22Rv1 (cell line): ENCODE measurements at regions not wholly inside any gene's neighbourhood (a gene's known extent, or its start where the extent isn't known, plus 50 kb on each side); places are given as distances from the start of the nearest gene placed in this dataset.

Experiments used
- H3K27ac ChIP-seq: fragments of 450-650 bp; 2 replicates; pipeline ENCODE4 v1.5.1; 2017
- ZFX ChIP-seq: fragments of 450-650 bp; IDR thresholded peaks from 2 replicates; pipeline ENCODE4 v1.6.1; 2017; ENCODE audit warnings: antibody characterized with exemption, borderline replicate concordance
- TF ChIP-seq, protein P1 (sequence below): fragments of 450-650 bp; IDR thresholded peaks from 2 replicates; pipeline ENCODE4 v1.5.1; 2017; ENCODE audit warnings: mild to moderate bottlenecking

DNA sequence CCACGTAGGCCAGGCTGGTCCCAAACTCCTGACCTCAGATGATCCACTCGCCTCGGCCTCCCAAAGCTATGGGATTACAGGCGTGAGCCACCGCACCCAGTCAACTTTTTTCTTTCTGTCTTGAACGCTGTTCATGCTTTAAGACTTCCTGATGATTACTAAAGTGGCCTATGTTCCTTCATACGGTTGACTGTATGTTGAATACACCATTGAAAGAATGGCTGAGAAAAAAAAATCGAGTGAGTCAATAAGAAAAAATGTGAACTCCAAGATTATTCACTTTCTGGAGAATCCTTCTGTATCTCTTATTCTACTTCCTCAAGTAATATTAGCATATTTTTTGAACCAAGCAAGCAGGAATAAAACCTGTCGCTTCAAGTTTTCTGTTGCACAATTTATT lies 955.0 kb downstream of the GATA3 start:
- no peak for TF ChIP-seq ZFX
- TF ChIP-seq, protein P1, sequence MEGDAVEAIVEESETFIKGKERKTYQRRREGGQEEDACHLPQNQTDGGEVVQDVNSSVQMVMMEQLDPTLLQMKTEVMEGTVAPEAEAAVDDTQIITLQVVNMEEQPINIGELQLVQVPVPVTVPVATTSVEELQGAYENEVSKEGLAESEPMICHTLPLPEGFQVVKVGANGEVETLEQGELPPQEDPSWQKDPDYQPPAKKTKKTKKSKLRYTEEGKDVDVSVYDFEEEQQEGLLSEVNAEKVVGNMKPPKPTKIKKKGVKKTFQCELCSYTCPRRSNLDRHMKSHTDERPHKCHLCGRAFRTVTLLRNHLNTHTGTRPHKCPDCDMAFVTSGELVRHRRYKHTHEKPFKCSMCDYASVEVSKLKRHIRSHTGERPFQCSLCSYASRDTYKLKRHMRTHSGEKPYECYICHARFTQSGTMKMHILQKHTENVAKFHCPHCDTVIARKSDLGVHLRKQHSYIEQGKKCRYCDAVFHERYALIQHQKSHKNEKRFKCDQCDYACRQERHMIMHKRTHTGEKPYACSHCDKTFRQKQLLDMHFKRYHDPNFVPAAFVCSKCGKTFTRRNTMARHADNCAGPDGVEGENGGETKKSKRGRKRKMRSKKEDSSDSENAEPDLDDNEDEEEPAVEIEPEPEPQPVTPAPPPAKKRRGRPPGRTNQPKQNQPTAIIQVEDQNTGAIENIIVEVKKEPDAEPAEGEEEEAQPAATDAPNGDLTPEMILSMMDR, result no peak
- H3K27ac ChIP-seq, result no peak overlapping the region

DNA sequence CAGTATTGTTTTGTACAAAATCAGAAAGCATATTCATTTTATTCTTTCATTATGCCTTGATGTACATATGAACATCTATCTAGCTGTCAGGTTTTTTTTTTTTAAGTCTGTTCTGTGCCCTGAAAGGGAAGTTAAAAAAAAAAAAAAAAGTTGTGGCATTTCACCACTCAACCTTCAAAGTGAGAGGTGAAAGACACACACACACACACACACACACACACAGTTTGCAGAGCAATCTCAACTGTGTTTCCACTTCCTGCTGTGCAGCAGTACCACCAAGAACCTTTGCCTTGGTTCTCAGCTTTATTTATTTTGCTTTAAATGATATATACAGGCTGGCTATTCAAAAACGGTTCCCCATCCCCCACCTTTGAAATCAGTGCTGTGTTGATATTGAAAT lies 955.6 kb downstream of the GATA3 start:
- no peak for TF ChIP-seq ZFX
- TF ChIP-seq, protein P1, result no peak
- no peak overlapping the region for H3K27ac ChIP-seq

DNA sequence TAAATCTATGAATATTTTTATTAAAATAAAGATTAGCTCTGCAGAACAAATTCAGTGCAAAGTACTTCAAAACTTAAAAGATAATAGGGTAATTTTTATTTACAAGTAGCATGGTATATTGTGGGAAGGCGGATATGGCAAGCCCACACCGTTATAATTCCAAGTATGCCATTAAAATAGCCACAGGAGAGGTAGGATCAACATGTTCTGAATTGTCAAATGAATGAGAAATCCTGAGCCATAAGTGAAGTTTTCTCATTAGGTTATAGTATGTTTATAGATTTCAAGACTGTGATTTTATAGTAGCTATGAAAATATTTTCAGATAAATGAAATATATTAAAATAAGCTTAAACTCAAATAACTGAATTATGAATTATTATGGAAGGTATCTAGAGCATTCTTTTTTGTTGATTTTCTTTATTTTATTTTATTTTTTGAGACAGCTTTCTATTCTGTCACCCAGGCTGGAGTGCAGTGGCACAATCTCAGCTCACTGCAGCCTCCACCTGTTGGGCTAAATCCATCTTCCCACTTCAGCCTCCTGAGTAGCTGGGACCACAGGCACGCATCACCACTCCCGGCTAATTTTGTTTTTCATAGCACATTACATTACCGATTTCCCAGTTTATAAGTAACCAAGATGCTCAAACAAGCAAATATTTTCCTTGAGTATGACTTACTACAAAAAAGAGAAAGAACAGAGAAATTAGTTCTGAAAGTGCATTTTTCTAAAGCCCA lies 956.6 kb downstream of the GATA3 start:
- H3K27ac ChIP-seq, result no peak overlapping the region
- TF ChIP-seq, protein P1, result no peak
- TF ChIP-seq ZFX, result no peak

DNA sequence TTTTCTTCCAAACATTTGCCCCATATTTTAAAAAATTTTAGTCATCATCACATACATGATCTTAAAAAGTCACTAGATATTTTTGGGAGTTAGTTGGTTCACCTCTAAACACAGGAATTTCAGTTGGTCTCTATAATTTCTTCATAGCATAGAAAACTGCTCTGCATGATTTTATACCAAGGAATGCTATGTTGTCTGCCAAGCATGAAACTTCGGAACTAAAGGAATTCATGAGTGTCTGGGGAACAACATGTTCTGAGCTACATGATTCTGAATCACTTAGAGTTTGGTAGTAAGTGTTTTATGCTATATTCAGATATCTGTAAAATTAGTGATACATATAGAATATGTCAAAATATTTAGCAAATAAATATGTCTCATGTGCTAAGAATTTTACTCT lies 957.8 kb downstream of the GATA3 start:
- TF ChIP-seq ZFX, result no peak
- TF ChIP-seq, protein P1, result no peak
- H3K27ac ChIP-seq, result no peak overlapping the region

DNA sequence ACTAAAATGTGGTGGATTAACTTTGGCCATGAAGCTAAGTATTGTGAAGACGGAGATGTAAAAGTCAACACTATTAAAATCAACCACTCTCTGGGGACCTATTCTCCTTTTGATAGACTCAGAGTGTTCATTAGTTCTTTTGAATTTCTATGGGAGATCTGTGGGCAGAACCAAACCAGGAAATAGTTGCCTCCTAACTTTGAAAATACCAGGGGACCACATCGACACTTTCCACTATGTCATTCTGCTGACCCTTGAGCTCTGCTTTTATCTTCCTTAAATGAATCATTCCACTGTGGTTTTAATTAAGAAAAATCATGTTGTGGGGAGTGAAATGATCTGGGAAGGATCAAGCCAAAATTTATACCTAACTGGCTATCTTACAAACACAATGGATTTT lies 960.5 kb downstream of the GATA3 start:
- no peak for TF ChIP-seq ZFX
- TF ChIP-seq, protein P1, result no peak
- no peak overlapping the region for H3K27ac ChIP-seq

DNA sequence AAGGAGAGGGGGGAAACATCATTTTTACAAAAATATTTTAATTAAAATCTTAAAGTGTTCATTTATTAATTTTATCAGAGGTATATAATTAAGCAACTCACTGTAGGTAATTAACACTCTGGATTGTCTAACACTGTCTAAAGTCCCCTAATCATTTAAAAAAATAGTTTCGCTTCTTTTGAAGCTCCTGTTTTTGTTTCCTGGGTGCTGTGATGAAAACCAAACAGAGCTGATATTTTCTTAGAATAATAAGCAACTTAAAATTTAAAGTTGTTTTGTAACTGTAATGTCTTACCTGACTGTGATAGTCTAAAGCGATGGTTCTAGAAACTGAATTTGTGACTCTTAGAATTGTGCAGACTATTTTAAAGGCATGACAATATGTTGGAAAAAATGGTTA lies 961.0 kb downstream of the GATA3 start:
- H3K27ac ChIP-seq, result no peak overlapping the region
- no peak for TF ChIP-seq ZFX
- TF ChIP-seq, protein P1, result no peak

DNA sequence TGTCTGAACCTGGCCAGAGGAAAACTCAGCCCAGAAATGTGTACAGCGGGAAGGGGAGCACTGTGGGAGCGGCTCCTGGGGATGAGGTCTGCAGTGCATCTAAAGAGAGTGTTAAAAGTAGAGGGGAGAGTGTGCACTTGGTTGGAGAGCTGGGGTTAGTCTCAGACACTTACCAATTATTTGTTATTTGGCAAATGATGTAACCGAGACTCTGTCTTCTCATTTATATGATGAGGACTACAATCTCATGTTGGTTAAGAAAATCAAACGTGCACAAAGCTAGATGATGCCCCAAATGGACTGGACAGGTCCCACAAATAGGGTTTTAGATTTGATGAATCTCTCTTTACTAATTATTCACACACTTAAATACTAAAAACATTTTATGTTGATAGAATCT lies 962.4 kb downstream of the GATA3 start:
- no peak overlapping the region for H3K27ac ChIP-seq
- TF ChIP-seq ZFX, result no peak
- TF ChIP-seq, protein P1, result no peak
